HCT116 (cell line): ENCODE measurements at regions not wholly inside any gene's neighbourhood (a gene's known extent, or its start where the extent isn't known, plus 50 kb on each side); places are given as distances from the start of the nearest gene placed in this dataset.

Source experiments
- ATAC-seq: fragments of 200-7000 bp; cut with Tn5 transposase; 2 replicates; pipeline ENCODE4 v1.9.1; 2020; ENCODE audit warnings: mild to moderate bottlenecking, moderate library complexity
- BruUV-seq: library from RNA; stranded (reverse); fragments of 400-500 nt; replicated peaks from 2 replicates; lab custom pipeline; 2021; lab: Mats Ljungman, UMichigan
- CTCF ChIA-PET: fragments of 300-600 bp; sonication (Branson Sonifier 250); formaldehyde crosslinking; loops from one replicate; lab custom pipeline; 2021; ENCODE audit warnings: antibody characterized with exemption; lab: Charles Lee
- POLR2A ChIA-PET: fragments of 300-600, 350-600 bp; sonication (Branson Sonifier 250); formaldehyde crosslinking; loops from one replicate; lab custom pipeline; 2021; ENCODE audit warnings: antibody characterized with exemption; lab: Charles Lee
- RAD21 ChIA-PET, 2 experiments: fragments of 300-600 bp; sonication (Branson Sonifier 250); formaldehyde crosslinking; loops; one replicate each; lab custom pipeline; 2023; ENCODE audit warnings: low total read pairs in 2 of 2; ENCODE audit not compliant: uncharacterized antibody in 2 of 2, unreplicated experiment in 2 of 2, low non-redundant PET in 1 of 2; lab: Charles Lee
- DNase-seq: peaks from one replicate; pipeline ENCODE4 v3.0.0-alpha.2; 2010; ENCODE audit warnings: low read depth, low spot score
- H2AFZ ChIP-seq: fragments of 200-600 bp; shearing (Covaris generic), sonication (generic); 2 replicates; pipeline ENCODE4 v1.6.1; 2017; ENCODE audit warnings: low read depth, mixed run types, mixed read lengths, antibody characterized with exemption, low read length; ENCODE audit not compliant: poor library complexity, severe bottlenecking
- H3K27ac ChIP-seq: 2 replicates; pipeline ENCODE4 v1.5.1; 2012; ENCODE audit warnings: low read depth, low read length
- H3K27me3 ChIP-seq: fragments of 200-600 bp; sonication (generic); 2 replicates; pipeline ENCODE4 v1.6.1; 2016; ENCODE audit warnings: mixed run types, low read length, mixed read lengths; ENCODE audit not compliant: insufficient read depth
- H3K36me3 ChIP-seq, 2 experiments: fragments of 200-500 bp in 1 of 2; fragments of 200-600 bp in 1 of 2; sonication (Bioruptor generic) in 1 of 2; sonication (generic) in 1 of 2; 2 replicates each; pipeline versions ENCODE4 v1.5.1 to v1.6.1; 2014 to 2016; ENCODE audit warnings: low read length in 2 of 2, inconsistent platforms in 1 of 2, mixed read lengths in 1 of 2, mixed run types in 1 of 2; ENCODE audit not compliant: insufficient read depth in 2 of 2, control insufficient read depth in 1 of 2
- H3K4me1 ChIP-seq, 2 experiments: fragments of 200-600 bp in 1 of 2; sonication (generic) in 1 of 2; 2 replicates each; pipeline versions ENCODE4 v1.5.1 to v1.6.1; 2012 to 2017; ENCODE audit warnings: low read length in 2 of 2, inconsistent platforms in 1 of 2, mild to moderate bottlenecking in 1 of 2, mixed read lengths in 1 of 2, mixed run types in 1 of 2, moderate library complexity in 1 of 2; ENCODE audit not compliant: insufficient read depth in 2 of 2, control insufficient read depth in 1 of 2
- H3K4me2 ChIP-seq: fragments of 200-600 bp; sonication (generic); 2 replicates; pipeline ENCODE4 v1.6.1; 2017; ENCODE audit warnings: mixed run types, low read length, mixed read lengths
- H3K4me3 ChIP-seq, 2 experiments: fragments of 200-600 bp in 1 of 2; sonication (generic) in 1 of 2; replicated peaks in 1 of 2; 2 replicates each; pipeline ENCODE4 v1.5.1; 2011 to 2016; ENCODE audit warnings: low read length in 2 of 2, control low read depth in 1 of 2, low read depth in 1 of 2, mild to moderate bottlenecking in 1 of 2, mixed read lengths in 1 of 2, mixed run types in 1 of 2
- H3K79me2 ChIP-seq: fragments of 200-600 bp; sonication (generic); 2 replicates; pipeline ENCODE4 v1.6.1; 2017; ENCODE audit warnings: mild to moderate bottlenecking, mixed run types, low read length, moderate library complexity, mixed read lengths; ENCODE audit not compliant: insufficient read depth
- H3K9ac ChIP-seq: fragments of 200-600 bp; sonication (generic); 2 replicates; pipeline ENCODE4 v1.6.1; 2016; ENCODE audit warnings: low read length, mixed read lengths
- H3K9me2 ChIP-seq: fragments of 200-600 bp; sonication (generic), shearing (Covaris generic); 2 replicates; pipeline ENCODE4 v1.6.1; 2017; ENCODE audit warnings: mixed run types, mild to moderate bottlenecking, moderate library complexity; ENCODE audit not compliant: insufficient read depth
- H3K9me3 ChIP-seq, 2 experiments: fragments of 200-500 bp in 1 of 2; fragments of 200-600 bp in 1 of 2; sonication (Bioruptor generic) in 1 of 2; sonication (generic) in 1 of 2; 2 replicates each; pipeline ENCODE4 v1.6.1; 2014 to 2017; ENCODE audit warnings: low read length in 2 of 2, mixed read lengths in 2 of 2, inconsistent platforms in 1 of 2, low read depth in 1 of 2, mild to moderate bottlenecking in 1 of 2, mixed run types in 1 of 2, moderate library complexity in 1 of 2; ENCODE audit not compliant: control insufficient read depth in 1 of 2, insufficient read depth in 1 of 2
- H4K20me1 ChIP-seq: fragments of 200-600 bp; sonication (generic), shearing (Covaris generic); 2 replicates; pipeline ENCODE4 v1.6.1; 2017; ENCODE audit warnings: mixed run types, mild to moderate bottlenecking, moderate library complexity; ENCODE audit not compliant: insufficient read depth
- CEBPB ChIP-seq: IDR thresholded peaks from 2 replicates; pipeline ENCODE4 v1.6.1; 2012; ENCODE audit warnings: low read depth
- EZH2 ChIP-seq: fragments of 200-600 bp; sonication (generic); IDR thresholded peaks from 2 replicates; pipeline ENCODE4 v1.6.1; 2017; ENCODE audit warnings: antibody characterized with exemption, mixed run types
- JUND ChIP-seq: IDR thresholded peaks from 2 replicates; pipeline ENCODE4 v1.6.1; 2012
- YY1 ChIP-seq: IDR thresholded peaks from 2 replicates; pipeline ENCODE4 v1.6.1; 2011; ENCODE audit warnings: low read length, low read depth, moderate library complexity, mild to moderate bottlenecking; ENCODE audit not compliant: insufficient replicate concordance; ENCODE audit errors: extremely low read depth
- intact Hi-C: fragments of 100-400 bp; cut with micrococcal nuclease; formaldehyde crosslinking; loops from 2 replicates; pipeline ENCODE4 v1.10.0; 2022
- TF ChIP-seq, protein P1 (sequence below): IDR thresholded peaks from 2 replicates; pipeline ENCODE4 v1.6.1; 2012; ENCODE audit warnings: low read depth
- TF ChIP-seq, protein P2 (sequence below): IDR thresholded peaks from 2 replicates; pipeline ENCODE4 v1.6.1; 2012
- TF ChIP-seq, protein P3 (sequence below): IDR thresholded peaks from 2 replicates; pipeline ENCODE4 v1.6.1; 2011; ENCODE audit warnings: mild to moderate bottlenecking, low read length, moderate library complexity; ENCODE audit not compliant: insufficient replicate concordance; ENCODE audit errors: extremely low read depth

DNA sequence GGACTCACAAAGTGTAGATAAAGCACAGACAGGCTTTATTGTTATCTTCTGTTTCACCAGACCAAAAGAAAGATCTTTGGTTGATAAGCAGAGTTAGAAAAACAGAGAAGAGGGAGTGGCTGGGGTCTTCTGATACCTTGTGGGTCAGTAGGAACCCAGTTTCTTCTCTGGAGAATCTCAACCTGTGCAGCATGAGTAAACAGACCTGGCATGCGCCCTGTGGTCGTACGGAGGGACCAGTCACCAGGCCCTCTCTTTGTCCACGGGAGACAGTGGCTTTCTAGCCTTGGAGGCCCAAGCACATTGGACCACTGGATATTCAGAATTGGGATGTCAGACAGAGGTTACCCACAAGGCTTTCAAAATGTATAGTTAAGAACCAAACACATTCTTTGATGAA lies 418.9 kb upstream of the FANCL start:
- intact Hi-C loops, result no loop called here
- ATAC-seq (no peak), DNase-seq (no peak)
- Histone ChIP-seq H3K9me2 (no peaks in the 10 kb centered on the region), H4K20me1 (no peaks in the 10 kb centered on the region), H3K4me1 (no peaks in the 10 kb centered on the region), H3K36me3 (no peaks in the 10 kb centered on the region), H3K9me3 (no peaks in the 10 kb centered on the region), H2AFZ (no peak overlapping the region), H3K79me2 (no peaks in the 10 kb centered on the region), H3K27me3 (no peaks in the 10 kb centered on the region), H3K4me3 (no peak overlapping the region), H3K27ac (no peak overlapping the region), H3K4me2 (no peak overlapping the region), H3K9ac (no peak overlapping the region)
- RAD21 ChIA-PET, result no interaction called here
- POLR2A ChIA-PET, result no interaction called here
- TF ChIP-seq CEBPB (no peak), YY1 (no peak), EZH2 (no peak), JUND (no peak)
- TF ChIP-seq, protein P1, sequence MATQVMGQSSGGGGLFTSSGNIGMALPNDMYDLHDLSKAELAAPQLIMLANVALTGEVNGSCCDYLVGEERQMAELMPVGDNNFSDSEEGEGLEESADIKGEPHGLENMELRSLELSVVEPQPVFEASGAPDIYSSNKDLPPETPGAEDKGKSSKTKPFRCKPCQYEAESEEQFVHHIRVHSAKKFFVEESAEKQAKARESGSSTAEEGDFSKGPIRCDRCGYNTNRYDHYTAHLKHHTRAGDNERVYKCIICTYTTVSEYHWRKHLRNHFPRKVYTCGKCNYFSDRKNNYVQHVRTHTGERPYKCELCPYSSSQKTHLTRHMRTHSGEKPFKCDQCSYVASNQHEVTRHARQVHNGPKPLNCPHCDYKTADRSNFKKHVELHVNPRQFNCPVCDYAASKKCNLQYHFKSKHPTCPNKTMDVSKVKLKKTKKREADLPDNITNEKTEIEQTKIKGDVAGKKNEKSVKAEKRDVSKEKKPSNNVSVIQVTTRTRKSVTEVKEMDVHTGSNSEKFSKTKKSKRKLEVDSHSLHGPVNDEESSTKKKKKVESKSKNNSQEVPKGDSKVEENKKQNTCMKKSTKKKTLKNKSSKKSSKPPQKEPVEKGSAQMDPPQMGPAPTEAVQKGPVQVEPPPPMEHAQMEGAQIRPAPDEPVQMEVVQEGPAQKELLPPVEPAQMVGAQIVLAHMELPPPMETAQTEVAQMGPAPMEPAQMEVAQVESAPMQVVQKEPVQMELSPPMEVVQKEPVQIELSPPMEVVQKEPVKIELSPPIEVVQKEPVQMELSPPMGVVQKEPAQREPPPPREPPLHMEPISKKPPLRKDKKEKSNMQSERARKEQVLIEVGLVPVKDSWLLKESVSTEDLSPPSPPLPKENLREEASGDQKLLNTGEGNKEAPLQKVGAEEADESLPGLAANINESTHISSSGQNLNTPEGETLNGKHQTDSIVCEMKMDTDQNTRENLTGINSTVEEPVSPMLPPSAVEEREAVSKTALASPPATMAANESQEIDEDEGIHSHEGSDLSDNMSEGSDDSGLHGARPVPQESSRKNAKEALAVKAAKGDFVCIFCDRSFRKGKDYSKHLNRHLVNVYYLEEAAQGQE, result no peak
- TF ChIP-seq, protein P2, sequence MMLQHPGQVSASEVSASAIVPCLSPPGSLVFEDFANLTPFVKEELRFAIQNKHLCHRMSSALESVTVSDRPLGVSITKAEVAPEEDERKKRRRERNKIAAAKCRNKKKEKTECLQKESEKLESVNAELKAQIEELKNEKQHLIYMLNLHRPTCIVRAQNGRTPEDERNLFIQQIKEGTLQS, result no peak
- TF ChIP-seq, protein P3, sequence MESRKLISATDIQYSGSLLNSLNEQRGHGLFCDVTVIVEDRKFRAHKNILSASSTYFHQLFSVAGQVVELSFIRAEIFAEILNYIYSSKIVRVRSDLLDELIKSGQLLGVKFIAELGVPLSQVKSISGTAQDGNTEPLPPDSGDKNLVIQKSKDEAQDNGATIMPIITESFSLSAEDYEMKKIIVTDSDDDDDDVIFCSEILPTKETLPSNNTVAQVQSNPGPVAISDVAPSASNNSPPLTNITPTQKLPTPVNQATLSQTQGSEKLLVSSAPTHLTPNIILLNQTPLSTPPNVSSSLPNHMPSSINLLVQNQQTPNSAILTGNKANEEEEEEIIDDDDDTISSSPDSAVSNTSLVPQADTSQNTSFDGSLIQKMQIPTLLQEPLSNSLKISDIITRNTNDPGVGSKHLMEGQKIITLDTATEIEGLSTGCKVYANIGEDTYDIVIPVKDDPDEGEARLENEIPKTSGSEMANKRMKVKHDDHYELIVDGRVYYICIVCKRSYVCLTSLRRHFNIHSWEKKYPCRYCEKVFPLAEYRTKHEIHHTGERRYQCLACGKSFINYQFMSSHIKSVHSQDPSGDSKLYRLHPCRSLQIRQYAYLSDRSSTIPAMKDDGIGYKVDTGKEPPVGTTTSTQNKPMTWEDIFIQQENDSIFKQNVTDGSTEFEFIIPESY, result no peak
- BruUV-seq, result no TSS peak
- CTCF ChIA-PET, result no interaction called here
